CD14-positive monocyte (primary cell): ENCODE measurements at regions not wholly inside any gene's neighbourhood (a gene's known extent, or its start where the extent isn't known, plus 50 kb on each side); places are given as distances from the start of the nearest gene placed in this dataset.

Source experiments
- DNase-seq, 3 donors: peaks; one replicate each; pipeline ENCODE4 v3.0.0-alpha.2; 2011 to 2022
- H2AFZ ChIP-seq: 2 replicates; pipeline ENCODE4 v1.6.0; 2012; ENCODE audit warnings: mild to moderate bottlenecking, low read depth, low read length, inconsistent platforms; ENCODE audit not compliant: insufficient read depth, poor library complexity, severe bottlenecking
- H3K27ac ChIP-seq, 2 donors: 1 replicate in 1 of 2; 2 replicates in 1 of 2; pipeline ENCODE4 v1.5.1; 2012 to 2013; ENCODE audit warnings: low read length in 2 of 2, control low read depth in 1 of 2, inconsistent platforms in 1 of 2, low read depth in 1 of 2, mild to moderate bottlenecking in 1 of 2
- H3K27me3 ChIP-seq, 2 donors: one replicate each; pipeline versions ENCODE4 v1.6.0 to v1.6.1; 2011 to 2013; ENCODE audit warnings: low read length in 2 of 2; ENCODE audit not compliant: control insufficient read depth in 2 of 2, insufficient read depth in 2 of 2
- H3K36me3 ChIP-seq, 2 donors: replicated peaks in 1 of 2; 1 replicate in 1 of 2; 2 replicates in 1 of 2; pipeline versions ENCODE4 v1.5.1 to v1.6.1; 2012 to 2013; ENCODE audit warnings: low read length in 2 of 2, control low read depth in 1 of 2, inconsistent platforms in 1 of 2, mild to moderate bottlenecking in 1 of 2; ENCODE audit not compliant: insufficient read depth in 2 of 2, control insufficient read depth in 1 of 2
- H3K4me1 ChIP-seq, 2 donors: 1 replicate in 1 of 2; 2 replicates in 1 of 2; pipeline versions ENCODE4 v1.5.1 to v1.6.1; 2012 to 2013; ENCODE audit warnings: low read length in 2 of 2, control low read depth in 1 of 2, inconsistent platforms in 1 of 2, mild to moderate bottlenecking in 1 of 2, moderate library complexity in 1 of 2; ENCODE audit not compliant: insufficient read depth in 2 of 2, control insufficient read depth in 1 of 2
- H3K4me2 ChIP-seq: replicated peaks from 2 replicates; pipeline ENCODE3; 2012; ENCODE audit warnings: low read length, moderate library complexity, mild to moderate bottlenecking; ENCODE audit not compliant: poor library complexity, severe bottlenecking; ENCODE audit errors: extremely low read depth
- H3K4me3 ChIP-seq, 3 experiments: fragments of 200-600 bp in 1 of 3; sonication (generic) in 1 of 3; replicated peaks in 1 of 3; 1 replicate in 2 of 3; 2 replicates in 1 of 3; pipeline ENCODE4 v1.5.1; 2011 to 2013; ENCODE audit warnings: low read length in 3 of 3, mild to moderate bottlenecking in 3 of 3, control low read depth in 2 of 3, low read depth in 2 of 3, inconsistent platforms in 1 of 3, moderate library complexity in 1 of 3
- H3K79me2 ChIP-seq: 2 replicates; pipeline ENCODE4 v1.6.0; 2012; ENCODE audit warnings: mild to moderate bottlenecking, control low read depth, inconsistent platforms, low read length, moderate library complexity; ENCODE audit not compliant: insufficient read depth
- H3K9ac ChIP-seq: 2 replicates; pipeline ENCODE4 v1.6.0; 2017; ENCODE audit warnings: low read length, mild to moderate bottlenecking; ENCODE audit not compliant: insufficient read depth, poor library complexity, severe bottlenecking
- H3K9me3 ChIP-seq, 2 donors: replicated peaks in 1 of 2; 1 replicate in 1 of 2; 2 replicates in 1 of 2; pipeline versions ENCODE4 v1.5.1 to v1.6.1; 2012 to 2013; ENCODE audit warnings: low read length in 2 of 2, control low read depth in 1 of 2; ENCODE audit not compliant: control insufficient read depth in 1 of 2, insufficient read depth in 1 of 2
- H4K20me1 ChIP-seq: 2 replicates; pipeline ENCODE4 v1.6.0; 2012; ENCODE audit warnings: mild to moderate bottlenecking, low read length, control low read depth, moderate library complexity; ENCODE audit not compliant: insufficient read depth
- H3K27ac Mint-ChIP-seq, 7 donors: one replicate each; pipeline ENCODE4 v1.8.0; 2020; ENCODE audit warnings: mild to moderate bottlenecking in 7 of 7, mixed read lengths in 7 of 7, moderate library complexity in 6 of 7, inconsistent platforms in 2 of 7
- H3K27me3 Mint-ChIP-seq, 3 donors: one replicate each; pipeline ENCODE4 v1.8.0; 2021 to 2022; ENCODE audit warnings: low read depth in 3 of 3, mild to moderate bottlenecking in 3 of 3, mixed read lengths in 3 of 3, moderate library complexity in 3 of 3, inconsistent platforms in 1 of 3
- H3K36me3 Mint-ChIP-seq, 2 donors: one replicate each; pipeline ENCODE4 v1.8.0; 2020; ENCODE audit warnings: mixed read lengths in 2 of 2, inconsistent platforms in 1 of 2, mild to moderate bottlenecking in 1 of 2
- H3K4me1 Mint-ChIP-seq: one replicate; pipeline ENCODE4 v1.8.0; 2020; ENCODE audit warnings: mild to moderate bottlenecking, mixed read lengths
- H3K4me3 Mint-ChIP-seq, 2 donors: one replicate each; pipeline ENCODE4 v1.8.0; 2020; ENCODE audit warnings: mild to moderate bottlenecking in 2 of 2, mixed read lengths in 2 of 2, moderate library complexity in 1 of 2
- H3K9me3 Mint-ChIP-seq, 7 donors: one replicate each; pipeline ENCODE4 v1.8.0; 2020 to 2022; ENCODE audit warnings: mixed read lengths in 7 of 7, mild to moderate bottlenecking in 6 of 7, moderate library complexity in 6 of 7, inconsistent platforms in 2 of 7
- WGBS: methylation state at CpG from one replicate; pipeline ENCODE4 v1.1.5; 2013; ENCODE audit warnings: missing lambda C conversion rate; ENCODE audit not compliant: insufficient coverage; 5-methylcytosine and 5-hydroxymethylcytosine counted together
- intact Hi-C, 2 donors: fragments of 100-400 bp; cut with micrococcal nuclease; formaldehyde crosslinking; loops; one replicate each; pipeline versions ENCODE4 v1.15.0 to v1.15.1; 2023
- TF ChIP-seq, protein P1 (sequence below): fragments of 200-600 bp; IDR thresholded peaks from one replicate; pipeline ENCODE4 v1.8.0; 2022; ENCODE audit warnings: antibody characterized with exemption, mild to moderate bottlenecking

DNA sequence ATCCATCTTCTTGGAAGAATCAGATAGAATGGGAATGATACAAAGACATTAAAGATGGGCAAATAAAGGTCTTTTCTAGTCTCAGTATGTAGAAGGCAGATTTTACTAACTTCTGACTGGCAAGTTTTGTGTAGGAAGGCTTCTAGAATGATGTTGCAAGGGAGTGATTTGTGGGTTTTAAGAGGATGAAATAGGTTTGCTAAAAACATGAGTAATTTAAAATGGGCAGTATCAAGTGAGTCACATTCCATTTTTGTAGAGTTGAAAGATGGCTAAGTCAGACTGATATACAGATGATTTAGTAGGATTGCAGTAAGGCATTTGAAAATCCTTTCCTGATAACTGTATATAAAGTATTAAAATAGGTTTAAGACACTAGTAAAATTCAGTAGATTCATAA is 777.4 kb downstream of the SORCS1 start:
- Histone ChIP-seq H3K4me1 (no peaks in the 10 kb centered on the region), H4K20me1 (no peaks in the 10 kb centered on the region), H3K27me3 (no peaks in the 10 kb centered on the region), H3K9me3 (peaks cover 0 to 2% of the 10 kb centered on the region in 2 donors), H3K9ac (no peak overlapping the region), H3K27ac (no peak overlapping the region), H3K4me3 (no peak overlapping the region), H3K79me2 (no peaks in the 10 kb centered on the region), H3K36me3 (no peaks in the 10 kb centered on the region), H2AFZ (no peak overlapping the region), H3K4me2 (no peak overlapping the region)
- Mint-ChIP-seq H3K27me3 (peaks cover 0 to 2% (median 0%) of the 10 kb centered on the region in 3 donors), H3K4me1 (no peaks in the 10 kb centered on the region), H3K36me3 (no peaks in the 10 kb centered on the region), H3K4me3 (no peak overlapping the region), H3K27ac (no peak overlapping the region), H3K9me3 (peaks cover 0 to 8% (median 2%) of the 10 kb centered on the region in 7 donors)
- intact Hi-C loops, result no loop called here
- TF ChIP-seq, protein P1, sequence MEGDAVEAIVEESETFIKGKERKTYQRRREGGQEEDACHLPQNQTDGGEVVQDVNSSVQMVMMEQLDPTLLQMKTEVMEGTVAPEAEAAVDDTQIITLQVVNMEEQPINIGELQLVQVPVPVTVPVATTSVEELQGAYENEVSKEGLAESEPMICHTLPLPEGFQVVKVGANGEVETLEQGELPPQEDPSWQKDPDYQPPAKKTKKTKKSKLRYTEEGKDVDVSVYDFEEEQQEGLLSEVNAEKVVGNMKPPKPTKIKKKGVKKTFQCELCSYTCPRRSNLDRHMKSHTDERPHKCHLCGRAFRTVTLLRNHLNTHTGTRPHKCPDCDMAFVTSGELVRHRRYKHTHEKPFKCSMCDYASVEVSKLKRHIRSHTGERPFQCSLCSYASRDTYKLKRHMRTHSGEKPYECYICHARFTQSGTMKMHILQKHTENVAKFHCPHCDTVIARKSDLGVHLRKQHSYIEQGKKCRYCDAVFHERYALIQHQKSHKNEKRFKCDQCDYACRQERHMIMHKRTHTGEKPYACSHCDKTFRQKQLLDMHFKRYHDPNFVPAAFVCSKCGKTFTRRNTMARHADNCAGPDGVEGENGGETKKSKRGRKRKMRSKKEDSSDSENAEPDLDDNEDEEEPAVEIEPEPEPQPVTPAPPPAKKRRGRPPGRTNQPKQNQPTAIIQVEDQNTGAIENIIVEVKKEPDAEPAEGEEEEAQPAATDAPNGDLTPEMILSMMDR, result no peak
- DNase-seq, result no peak

DNA sequence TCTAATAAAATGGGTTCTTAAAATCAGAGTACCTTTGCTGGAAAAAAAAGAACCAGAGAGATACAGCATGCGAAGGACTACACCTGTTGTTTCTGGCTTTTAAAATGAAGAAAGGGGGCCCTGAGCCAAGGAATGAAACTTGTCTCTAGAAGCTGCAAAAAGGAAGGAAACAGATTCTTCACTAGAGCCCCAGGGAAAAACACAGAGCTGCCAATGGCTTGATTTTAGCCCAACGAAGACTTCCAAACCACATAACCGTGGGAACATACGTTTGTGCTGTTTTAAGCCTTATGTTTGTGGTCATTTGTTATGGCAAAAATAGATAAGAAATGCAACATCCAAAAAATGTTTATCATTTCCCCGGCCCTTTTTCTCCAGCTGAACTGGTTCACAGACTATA is 780.0 kb downstream of the SORCS1 start:
- no peaks in the 10 kb centered on the region for H3K27me3 Mint-ChIP-seq
- H3K4me1 ChIP-seq, result no peaks in the 10 kb centered on the region
- intact Hi-C loops, result no loop called here
- 88% methylated on average over 2 of the region's 5 CpGs for WGBS
- H3K79me2 ChIP-seq, result no peaks in the 10 kb centered on the region
- H3K36me3 Mint-ChIP-seq, result no peaks in the 10 kb centered on the region
- no peak overlapping the region for H3K27ac Mint-ChIP-seq
- H2AFZ ChIP-seq, result no peak overlapping the region
- H3K36me3 ChIP-seq, result no peaks in the 10 kb centered on the region
- no peak overlapping the region for H3K27ac ChIP-seq
- H3K4me3 ChIP-seq, result no peak overlapping the region
- no peak overlapping the region for H3K4me3 Mint-ChIP-seq
- no peak overlapping the region for H3K9ac ChIP-seq
- H3K4me1 Mint-ChIP-seq, result no peaks in the 10 kb centered on the region
- no peaks in the 10 kb centered on the region for H3K27me3 ChIP-seq
- H3K9me3 ChIP-seq, result peaks cover 0 to 7% of the 10 kb centered on the region in 2 donors
- no peaks in the 10 kb centered on the region for H4K20me1 ChIP-seq
- H3K4me2 ChIP-seq, result no peak overlapping the region
- H3K9me3 Mint-ChIP-seq, result peaks cover 2 to 11% (median 4%) of the 10 kb centered on the region in 7 donors
- no peak for DNase-seq
- TF ChIP-seq, protein P1, result no peak
